Suppressor macrophage treated with lipopolysaccharide for 4 hours (primary cell): ENCODE measurements at regions not wholly inside any gene's neighbourhood (a gene's known extent, or its start where the extent isn't known, plus 50 kb on each side); places are given as distances from the start of the nearest gene placed in this dataset.
"Not testable (repeated sequence)": the region's sequence is repeated elsewhere in the genome, so short reads cannot be mapped to it uniquely, and the experiment has no call there.

Experiments
- DNase-seq: peaks from one replicate; pipeline ENCODE4 v3.0.0-alpha.2; 2020

DNA sequence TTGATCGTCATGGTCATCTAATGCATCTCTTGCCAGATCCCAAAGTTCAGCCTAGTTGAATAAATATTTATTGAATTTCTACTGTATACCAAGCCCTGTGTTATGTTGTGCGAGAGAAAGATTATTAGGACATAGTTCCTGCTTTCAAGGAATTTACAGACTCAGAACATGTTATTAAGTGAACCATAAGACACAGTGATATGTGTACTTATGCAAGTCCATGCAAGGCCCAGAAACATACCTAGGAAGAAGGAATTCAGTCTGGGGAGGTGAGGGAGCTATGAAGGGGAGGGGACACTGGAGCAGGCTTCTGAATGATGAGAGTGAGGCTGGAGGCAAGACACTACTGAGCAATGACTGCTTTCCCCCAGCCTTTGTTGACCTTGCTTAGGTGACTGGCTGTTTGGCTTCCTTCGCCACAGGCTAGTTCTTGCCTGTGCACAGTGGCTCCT is 81.4 kb downstream of the ACAA2 start:
- DNase-seq = no peak

DNA sequence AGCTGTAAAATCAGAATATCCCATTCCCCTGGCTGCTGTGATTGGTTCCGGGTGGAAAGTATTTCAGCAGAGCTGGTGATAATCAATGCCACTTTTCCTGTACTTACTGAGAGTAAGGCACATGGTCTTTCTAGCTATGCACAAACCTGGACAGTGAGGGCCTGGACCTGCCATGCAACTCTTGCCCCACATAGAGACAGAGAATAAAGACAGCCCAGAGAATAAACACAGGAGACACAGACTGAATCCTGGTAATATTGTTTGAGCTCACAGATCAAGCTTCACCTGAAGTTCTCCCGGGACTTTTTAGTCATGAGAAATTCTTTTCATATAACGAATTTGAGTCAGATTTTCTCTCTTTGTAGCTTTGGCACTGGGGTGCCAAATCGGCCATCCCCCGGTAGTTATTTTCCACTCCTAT is 81.9 kb downstream of the ACAA2 start:
- no peak for DNase-seq

DNA sequence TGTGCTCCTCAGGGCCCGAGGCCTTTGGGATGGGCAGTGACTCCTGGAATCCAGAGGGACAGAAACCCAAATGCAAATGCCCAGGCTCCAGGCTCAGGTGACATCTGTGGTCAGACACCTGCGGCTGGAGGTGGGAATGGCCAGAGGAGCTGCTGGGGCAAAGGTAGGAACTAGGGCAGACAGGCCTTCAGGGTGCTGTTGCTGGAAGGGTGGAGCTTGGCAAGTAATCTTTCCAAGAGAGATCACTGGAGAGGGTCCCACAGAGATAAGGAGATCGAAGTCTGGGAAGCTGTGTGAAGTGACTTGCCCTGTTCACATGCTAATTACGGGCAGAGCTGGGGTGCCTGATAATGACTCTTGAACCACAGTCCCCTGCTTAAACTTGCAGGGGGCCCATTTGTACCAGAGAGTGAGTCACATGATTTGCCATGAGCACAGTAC is 82.4 kb downstream of the ACAA2 start:
- no peak for DNase-seq

- peak; percentile 47 for DNase-seq
Observed at GRCh38 chr18:49728542-49728941, 84.8 kb downstream of the ACAA2 start.

- DNase-seq = no peak
Observed at GRCh38 chr18:49727816-49728215, 85.5 kb downstream of the ACAA2 start.

DNA sequence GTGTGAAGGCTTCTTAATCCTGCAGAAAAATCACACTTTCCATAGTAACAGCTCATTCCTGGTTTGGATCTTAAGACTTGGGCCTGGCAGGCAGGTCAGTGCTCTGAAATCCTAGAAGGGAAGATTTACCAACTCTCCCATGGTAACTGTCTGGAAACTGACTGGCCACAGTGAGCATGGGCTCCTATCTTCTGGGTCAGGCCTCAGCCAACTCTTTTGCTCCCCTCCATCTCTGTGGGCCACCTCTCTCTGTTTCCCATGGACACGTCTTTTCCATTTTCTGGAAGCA is 86.7 kb downstream of the ACAA2 start:
- no peak for DNase-seq

DNA sequence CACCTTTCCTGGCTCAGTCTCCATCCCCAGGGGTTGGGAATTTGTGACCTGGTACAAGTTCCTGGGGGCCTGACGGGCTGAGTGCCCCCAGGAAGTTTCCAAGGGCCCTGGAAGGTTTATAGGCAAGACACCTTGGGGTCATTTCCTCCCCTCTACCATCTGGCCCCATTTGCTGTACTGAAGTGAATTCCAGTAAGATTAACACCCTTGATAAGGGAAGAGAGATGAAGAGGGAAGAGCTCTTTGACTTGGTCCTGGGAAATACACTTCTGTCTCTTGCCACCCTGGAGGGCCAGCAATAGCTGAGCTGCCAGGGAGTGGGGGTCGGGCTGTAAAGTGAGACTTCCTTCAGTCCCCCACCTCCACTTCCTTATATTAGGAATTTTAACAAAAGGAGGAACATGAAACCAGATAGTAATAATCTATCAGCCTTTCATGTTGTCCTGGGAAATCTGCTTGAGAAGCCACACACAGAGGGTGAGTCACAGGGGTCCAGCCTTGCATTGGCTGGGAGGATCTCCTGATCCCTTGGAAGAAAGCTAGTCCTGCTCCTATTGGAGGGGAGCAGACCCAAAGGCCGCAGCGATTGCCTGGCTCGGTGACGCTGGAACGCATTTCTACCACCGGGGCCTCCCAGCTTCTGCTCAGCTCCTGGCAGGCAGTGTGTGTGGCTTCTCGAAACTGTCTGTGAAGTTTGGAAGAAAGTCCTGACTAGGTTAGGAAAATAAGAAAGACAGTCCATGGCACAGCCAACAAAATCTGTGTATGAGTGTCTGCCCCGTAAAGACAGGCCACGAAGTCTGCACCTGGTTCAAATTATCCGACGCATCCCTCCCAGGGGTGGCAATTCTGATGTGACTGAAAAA is 87.3 kb downstream of the ACAA2 start:
- DNase-seq = no peak

DNA sequence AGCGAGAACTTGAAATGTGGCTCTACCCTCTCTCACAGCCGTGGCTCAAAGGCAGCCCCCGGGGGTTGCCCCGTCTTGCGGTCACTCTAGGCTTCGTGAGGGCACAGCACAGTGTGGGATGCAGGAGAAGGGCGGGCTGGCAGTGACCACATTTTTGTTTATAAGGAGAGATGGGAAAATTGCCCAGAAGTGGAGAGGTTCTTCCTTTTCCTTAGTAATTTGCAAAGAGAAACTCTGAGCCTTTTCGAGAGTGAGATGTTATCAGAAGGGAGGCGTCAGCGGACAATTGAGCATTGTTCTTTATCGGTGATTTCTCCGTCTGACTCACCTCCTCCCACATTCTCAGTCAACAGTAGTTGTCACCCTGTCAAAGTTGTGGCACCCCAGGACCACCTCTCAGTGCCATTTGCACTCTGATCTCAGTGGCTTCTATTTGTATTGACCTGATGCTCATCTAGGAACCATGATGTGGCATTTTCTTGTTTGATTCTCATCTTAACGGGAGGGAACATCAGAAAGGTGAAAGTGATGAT is 89.6 kb downstream of the ACAA2 start:
- DNase-seq = no peak

- no peak for DNase-seq
Observed at GRCh38 chr18:49722477-49722876, 90.9 kb downstream of the ACAA2 start.

- no peak for DNase-seq
Observed at GRCh38 chr18:49721981-49722380, 91.4 kb downstream of the ACAA2 start.

DNA sequence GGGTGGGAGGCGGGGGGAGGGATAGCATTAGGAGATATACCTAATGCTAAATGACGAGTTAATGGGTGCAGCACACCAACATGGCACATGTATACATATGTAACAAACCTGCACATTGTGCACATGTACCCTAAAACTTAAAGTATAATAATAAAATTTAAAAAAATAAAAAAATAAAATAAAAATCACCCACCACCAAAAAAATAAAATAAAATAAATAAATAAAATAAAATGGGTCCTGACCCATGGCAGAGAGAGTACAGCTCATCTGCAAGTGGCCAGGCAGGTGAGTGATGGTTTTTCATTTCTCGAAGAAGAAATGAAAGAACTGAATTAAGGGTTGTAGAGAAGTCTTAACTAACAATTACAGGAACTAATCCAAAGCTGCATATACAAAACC is 92.4 kb downstream of the ACAA2 start:
- not testable (repeated sequence) for DNase-seq

DNA sequence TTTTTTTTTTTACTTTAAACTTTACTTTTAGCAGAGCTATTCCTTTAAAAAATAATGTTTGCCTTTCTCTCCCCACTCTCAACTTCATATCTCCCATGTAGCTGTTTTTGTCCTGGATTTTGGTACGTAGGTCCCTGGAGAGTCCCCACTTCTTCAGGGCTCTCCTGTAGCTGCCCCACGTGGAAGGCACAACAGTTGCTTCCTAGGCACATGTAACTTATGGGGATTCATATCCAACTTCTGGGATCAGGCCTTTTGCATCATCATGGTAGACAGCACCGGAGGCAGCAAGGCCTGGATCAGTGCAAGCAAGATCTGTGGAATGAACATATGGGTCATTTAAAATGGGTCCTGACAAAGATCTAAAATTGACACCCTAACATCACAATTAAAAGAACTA is 95.7 kb downstream of the ACAA2 start:
- no peak for DNase-seq

- no peak for DNase-seq
Observed at GRCh38 chr18:49716035-49716434, 97.3 kb downstream of the ACAA2 start.

DNA sequence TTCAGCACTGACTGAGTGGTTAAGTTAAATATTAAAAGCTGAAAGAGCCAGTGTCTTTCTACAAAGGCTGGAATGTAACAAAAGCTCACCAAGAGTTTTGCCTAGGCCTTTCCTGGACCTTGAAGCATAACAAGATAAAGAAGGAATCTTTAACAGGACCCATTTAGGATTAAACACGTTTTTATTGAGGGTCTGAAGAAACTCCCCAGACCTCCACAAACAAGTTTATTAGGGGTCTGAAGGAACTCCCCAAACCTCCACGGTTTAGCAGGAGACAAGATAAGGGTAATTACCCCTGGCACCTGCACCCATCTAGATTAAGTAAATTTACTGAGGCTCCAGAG is 104.0 kb downstream of the ACAA2 start:
- no peak for DNase-seq

- no peak for DNase-seq
Observed at GRCh38 chr18:49708662-49709346, 104.5 kb downstream of the ACAA2 start.

DNA sequence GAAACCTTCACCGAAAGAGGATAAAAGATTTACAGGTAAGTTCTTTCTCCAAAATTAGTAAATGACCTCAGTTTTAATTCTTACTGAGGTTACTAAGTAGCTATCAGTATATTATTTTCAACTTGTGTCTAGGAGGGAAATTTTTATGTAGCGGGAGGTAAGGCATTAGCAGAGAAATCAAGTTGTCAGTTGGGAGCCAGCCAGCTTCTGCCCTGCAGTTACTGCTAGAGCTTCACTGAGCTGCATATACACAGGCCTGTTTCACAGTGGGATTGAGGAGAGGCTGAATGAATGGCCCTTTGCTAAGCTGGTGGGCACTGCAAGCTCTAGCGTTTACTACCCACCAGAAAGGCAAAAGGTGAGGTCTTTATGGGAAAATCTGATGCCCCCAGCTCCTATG is 105.7 kb downstream of the ACAA2 start:
- DNase-seq = no peak

DNA sequence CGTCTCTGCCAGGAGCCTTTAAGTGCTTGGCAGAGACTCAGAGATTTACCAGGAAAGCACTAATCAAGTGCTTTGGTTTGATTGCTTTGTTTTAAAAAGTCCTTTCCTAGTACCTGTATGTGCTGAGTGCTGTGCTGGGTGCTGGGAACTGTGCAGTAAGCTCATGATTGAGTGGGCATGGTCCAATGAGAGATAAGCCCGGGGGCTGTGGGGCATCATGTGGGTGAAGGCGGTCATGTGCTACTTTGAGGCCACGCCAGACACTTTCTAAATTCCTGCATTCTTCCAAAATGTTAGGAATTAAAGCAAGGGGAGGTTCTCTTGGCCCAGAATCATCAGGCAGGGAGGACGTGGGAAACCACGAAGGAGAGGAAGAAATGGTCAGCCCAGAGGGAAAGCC is 109.0 kb downstream of the ACAA2 start:
- no peak for DNase-seq

- DNase-seq = no peak
Observed at GRCh38 chr18:49701190-49701589, 112.1 kb downstream of the ACAA2 start.

DNA sequence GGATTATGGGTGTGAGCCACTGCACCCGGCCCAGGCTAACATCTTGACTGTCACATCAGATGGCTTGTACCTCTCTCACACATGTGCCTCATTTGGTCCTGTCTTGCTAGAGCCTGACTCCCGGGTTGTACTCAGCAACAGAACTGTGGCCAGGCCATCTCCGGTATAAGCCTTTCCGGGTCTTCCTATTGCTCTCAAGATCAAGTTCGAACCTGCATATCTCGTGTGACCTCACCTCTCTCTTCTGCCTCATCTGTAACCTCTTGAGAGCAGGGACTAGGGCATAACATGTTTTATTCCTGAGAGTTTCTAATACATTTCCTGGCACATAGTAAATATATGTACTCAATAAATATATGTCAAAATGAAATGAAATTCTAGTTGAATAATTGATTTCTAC is 114.0 kb downstream of the ACAA2 start:
- DNase-seq = no peak

DNA sequence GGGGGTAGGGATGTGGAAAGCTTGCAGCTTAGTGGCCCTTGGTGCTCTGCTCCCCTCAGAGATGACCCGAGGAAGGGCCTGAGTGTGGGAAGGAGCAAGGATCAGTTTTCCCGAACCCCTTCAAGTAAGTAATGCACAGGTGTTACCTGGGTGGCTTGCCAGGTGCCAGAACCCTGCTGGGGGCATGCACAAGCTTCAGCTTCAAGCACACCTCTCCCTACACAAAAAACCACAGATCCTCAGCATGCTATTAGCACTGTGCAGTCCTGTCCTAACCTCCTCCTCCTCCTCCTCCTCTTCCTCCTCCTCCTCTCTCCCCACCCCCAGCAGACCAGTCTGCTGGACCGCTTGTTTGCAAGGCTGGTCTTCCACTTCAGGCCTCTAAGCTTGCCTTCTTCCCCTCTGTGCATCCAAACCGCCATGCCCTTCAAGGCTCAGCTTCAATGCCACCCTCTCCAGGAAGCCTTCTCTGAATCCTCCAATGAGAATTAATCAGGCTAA is 114.8 kb downstream of the ACAA2 start:
- DNase-seq = no peak

- DNase-seq = no peak
Observed at GRCh38 chr18:49697757-49698524, 115.4 kb downstream of the ACAA2 start.

GRCh38 chr18:49697049-49697448 is 116.3 kb downstream of the ACAA2 start:
- DNase-seq = no peak

GRCh38 chr18:49694402-49694801 is 118.9 kb downstream of the ACAA2 start:
- DNase-seq = no peak

- no peak for DNase-seq
Observed at GRCh38 chr18:49693717-49694005, 119.7 kb downstream of the ACAA2 start.
